ENCODE measurements at regions not wholly inside any gene's neighbourhood (a gene's known extent, or its start where the extent isn't known, plus 50 kb on each side); places are given as distances from the start of the nearest gene placed in this dataset.

DNA sequence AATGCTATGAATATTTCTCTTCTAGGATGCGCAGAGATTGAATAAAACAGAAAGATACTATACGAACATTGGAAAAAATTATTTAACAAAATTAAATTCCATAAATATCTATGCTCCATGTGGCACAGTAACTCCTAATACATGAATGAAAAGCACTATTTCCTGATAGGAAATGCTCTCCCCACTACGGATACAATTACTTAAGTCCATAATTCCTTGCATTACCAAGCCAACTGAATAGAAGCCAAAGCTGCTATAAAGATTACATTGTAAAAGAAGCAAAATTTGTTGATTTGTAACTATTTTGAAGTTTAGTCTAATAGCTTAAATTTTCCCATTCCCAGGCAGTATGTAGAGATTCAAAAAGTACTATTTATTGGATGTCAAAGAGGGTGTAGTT, 61.8 kb upstream of the SNX2 start:
- TF ChIP-seq, protein P1, sequence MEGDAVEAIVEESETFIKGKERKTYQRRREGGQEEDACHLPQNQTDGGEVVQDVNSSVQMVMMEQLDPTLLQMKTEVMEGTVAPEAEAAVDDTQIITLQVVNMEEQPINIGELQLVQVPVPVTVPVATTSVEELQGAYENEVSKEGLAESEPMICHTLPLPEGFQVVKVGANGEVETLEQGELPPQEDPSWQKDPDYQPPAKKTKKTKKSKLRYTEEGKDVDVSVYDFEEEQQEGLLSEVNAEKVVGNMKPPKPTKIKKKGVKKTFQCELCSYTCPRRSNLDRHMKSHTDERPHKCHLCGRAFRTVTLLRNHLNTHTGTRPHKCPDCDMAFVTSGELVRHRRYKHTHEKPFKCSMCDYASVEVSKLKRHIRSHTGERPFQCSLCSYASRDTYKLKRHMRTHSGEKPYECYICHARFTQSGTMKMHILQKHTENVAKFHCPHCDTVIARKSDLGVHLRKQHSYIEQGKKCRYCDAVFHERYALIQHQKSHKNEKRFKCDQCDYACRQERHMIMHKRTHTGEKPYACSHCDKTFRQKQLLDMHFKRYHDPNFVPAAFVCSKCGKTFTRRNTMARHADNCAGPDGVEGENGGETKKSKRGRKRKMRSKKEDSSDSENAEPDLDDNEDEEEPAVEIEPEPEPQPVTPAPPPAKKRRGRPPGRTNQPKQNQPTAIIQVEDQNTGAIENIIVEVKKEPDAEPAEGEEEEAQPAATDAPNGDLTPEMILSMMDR (conservative IDR thresholded peaks at IDR 0.05; ENCODE audit: low read depth, low read length), result no peak
- TF ChIP-seq EZH2 (IDR thresholded peaks at IDR 0.05; ENCODE audit: borderline replicate concordance, low read depth, low read length, poor library complexity, severe bottlenecking), result no peak
